IPS-NIHi11 (cell line): ENCODE measurements at regions not wholly inside any gene's neighbourhood (a gene's known extent, or its start where the extent isn't known, plus 50 kb on each side); places are given as distances from the start of the nearest gene placed in this dataset.
A peak's percentile ranks its signal among the peaks of the same experiment; 100 is the strongest.

Experiments
- DNase-seq: peaks from one replicate; pipeline ENCODE4 v3.0.0; 2012; ENCODE audit warnings: mixed read lengths, low spot score

DNA sequence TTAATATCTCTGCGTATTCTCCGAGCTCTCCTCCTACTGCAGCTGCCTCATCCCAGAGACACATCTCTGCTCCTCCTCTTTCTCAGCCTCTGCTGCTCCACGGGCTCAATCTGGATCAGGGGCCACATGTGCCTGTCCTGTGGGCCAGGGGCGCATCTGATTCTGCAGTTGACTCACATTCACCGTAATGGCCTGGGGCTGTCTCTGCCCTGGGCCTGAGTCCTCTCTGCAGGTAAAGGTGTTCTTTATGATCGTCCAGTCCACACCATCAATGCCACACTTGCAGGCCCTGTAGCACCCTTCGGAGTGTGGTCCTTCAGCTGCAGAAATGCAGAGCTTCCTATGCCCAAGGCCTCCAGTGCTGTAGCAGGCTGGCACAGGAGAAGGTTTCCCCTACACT lies 154.5 kb downstream of the OAT start:
- no peak for DNase-seq

DNA sequence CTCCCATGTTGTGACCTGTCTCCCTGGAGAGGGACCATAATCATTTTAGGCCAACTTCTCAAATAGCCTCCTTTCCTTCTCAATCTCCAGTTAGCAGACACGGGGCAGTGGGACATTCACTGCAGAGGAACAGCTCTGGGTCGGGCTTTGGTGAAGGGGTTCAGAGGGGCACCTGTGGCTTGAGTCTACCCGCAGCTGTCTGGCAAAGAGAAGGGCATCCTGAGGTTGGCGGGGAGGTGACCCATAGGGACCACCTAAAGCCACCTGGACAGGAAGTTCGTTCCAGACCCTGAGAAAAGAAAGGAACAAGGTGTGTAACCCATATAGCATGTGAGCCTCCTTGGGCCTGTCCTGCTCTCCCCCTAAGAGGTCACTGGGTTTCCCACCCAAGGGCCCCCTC lies 155.0 kb downstream of the OAT start:
- no peak for DNase-seq

DNA sequence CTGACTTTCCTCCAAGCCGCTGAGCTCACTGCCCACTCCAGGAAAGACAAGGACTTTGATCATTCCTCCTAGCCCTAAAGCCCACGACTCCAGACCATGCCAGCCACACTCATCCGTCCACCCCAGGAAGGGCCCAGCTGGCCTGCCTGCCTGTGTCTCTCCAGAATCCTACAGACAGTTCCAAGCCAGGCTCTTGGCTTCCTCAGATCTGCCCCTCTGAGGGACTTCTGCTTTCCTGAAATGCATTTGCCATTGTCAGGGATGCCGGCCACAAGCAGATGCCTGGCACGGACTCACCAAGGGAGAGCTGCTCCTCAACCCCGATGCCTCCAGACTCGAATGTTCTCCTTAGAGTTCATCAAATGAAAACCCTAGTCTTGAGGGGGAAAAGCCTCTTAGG lies 155.8 kb downstream of the OAT start:
- DNase-seq = no peak

DNA sequence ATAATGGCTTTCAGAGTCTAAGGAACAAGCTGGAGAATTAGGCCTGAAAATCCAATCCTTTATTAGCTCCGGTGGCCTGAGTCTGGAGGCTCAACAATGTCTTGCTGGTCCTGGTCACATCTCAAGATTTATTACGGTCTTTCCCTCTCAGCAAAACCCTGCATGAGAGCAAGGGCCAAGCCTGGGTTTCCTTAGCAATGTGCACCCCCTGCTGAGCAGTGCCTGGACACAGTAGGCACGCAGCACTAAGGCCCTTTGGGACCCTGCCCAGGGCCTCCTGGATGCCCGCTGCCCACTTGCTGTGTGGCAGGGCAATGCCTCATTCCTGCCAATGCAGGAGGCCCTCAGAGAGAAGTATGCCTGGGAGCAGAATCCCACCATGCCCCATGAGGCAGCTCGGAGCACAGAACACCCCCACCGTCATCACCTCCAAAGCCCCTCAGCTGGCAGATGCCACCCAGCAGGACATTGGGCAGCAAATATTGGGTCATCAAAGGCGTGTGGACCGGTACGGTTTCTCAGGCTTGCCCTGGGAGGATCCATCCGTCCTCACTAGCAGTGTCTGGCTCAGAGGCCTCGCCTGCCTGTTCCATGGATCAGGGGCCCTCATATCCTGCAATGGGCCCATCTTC lies 156.4 kb downstream of the OAT start:
- DNase-seq = no peak

- peak; percentile 49 for DNase-seq
These were observed 159.4 kb downstream of the OAT start for GRCh38 chr10:124259139-124259825.

- DNase-seq = no peak
These were observed 160.9 kb downstream of the OAT start for GRCh38 chr10:124257781-124258180.

- DNase-seq = no peak
These were observed 162.6 kb downstream of the OAT start for GRCh38 chr10:124256151-124256550.

GRCh38 chr10:124255556-124255955 lies 162.2 kb upstream of the CHST15 start:
- no peak for DNase-seq

- no peak for DNase-seq
These were observed 161.1 kb upstream of the CHST15 start for GRCh38 chr10:124254490-124254889.

DNA sequence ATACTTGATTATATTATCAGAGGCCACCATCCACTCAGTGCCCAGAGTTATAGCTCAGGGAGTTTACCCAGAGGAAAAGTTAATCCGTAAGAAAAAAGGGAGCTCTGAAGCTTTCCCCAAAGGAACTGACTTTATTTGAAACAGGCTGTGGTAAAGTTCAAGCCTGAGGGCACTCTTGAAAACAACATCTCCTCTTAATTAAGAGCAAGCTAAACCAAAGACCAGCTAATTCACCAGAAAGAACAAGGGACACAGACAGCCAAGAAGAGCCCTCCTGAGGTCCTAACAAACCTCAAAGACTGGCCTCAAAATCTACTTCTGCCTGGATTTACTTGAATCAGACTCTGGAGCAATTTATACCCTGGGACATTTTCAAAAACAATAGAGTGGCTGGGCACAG lies 159.6 kb upstream of the CHST15 start:
- DNase-seq = no peak

- DNase-seq = no peak
These were observed 158.8 kb upstream of the CHST15 start for GRCh38 chr10:124252097-124252715.

GRCh38 chr10:124251317-124252065 lies 158.1 kb upstream of the CHST15 start:
- no peak for DNase-seq

DNA sequence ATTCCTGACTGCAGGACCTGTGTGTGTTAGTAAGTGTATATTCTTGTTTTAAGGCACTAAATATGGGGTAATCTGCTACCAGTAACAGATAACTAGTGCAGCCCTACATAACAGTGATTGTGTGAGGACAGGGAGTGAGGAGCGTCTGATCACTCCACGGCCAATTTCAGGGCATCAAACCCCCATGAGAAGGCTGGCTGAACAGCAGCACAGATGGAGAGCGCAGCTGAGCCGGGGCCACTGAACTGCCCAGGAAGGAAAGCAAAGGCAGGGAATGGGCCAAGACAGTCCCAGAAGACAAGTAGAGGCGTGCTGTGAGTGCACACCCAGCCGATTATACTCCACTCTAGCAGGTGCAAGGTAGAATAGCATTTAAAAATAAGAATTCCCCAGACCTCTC lies 157.1 kb upstream of the CHST15 start:
- DNase-seq = no peak

DNA sequence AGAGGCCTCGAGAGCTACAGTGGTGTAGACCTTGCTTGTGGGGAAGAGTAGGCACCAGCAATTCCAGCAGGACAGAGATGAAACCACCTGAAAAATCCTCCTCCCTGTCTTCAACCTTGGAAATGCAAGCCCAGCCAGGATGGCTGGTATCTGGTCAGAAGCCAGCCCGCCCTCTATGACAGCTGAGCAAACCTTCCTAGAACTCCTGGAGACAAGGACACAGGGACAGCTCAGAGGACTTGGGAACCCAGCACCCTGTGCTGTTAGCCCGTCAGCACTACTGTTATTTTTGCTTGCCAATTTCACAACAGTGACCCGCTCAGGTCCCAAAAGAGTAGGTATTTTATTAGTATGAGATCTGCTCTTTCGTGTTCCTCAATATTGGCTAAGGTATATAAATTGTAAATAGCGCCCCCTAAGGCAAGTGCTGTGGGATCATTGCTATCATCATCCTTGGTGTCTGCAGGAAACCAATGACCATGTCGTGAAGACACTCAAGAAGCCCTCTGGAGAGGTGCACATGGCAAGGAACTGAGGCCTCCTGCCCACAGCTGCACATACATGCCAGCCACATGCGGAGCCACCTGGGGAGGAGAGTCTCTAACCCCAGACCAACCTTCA lies 156.5 kb upstream of the CHST15 start:
- peak; percentile 45 for DNase-seq

DNA sequence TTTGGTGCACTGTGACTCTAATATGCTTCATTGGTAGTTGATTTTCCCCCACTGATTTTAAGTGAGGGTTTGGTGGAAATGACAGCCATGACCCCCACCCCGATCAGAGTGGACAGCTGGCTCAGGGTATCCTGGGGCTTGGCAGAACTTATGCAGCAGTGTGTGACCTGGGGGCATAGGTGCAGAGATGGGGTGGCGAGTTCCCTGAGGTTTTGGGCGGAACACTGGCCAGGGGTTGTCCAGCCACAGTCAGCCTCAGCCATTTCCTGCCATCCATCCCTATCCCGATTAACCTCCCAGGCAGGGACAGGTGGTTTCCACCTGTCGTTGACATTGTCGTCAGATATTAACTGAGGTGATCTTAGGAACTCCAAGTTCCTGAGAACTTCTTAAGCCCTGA lies 155.8 kb upstream of the CHST15 start:
- DNase-seq = no peak

- no peak for DNase-seq
These were observed 155.0 kb upstream of the CHST15 start for GRCh38 chr10:124248056-124249045.

GRCh38 chr10:124245806-124246440 lies 152.5 kb upstream of the CHST15 start:
- DNase-seq = no peak

GRCh38 chr10:124245191-124245590 lies 151.8 kb upstream of the CHST15 start:
- no peak for DNase-seq

DNA sequence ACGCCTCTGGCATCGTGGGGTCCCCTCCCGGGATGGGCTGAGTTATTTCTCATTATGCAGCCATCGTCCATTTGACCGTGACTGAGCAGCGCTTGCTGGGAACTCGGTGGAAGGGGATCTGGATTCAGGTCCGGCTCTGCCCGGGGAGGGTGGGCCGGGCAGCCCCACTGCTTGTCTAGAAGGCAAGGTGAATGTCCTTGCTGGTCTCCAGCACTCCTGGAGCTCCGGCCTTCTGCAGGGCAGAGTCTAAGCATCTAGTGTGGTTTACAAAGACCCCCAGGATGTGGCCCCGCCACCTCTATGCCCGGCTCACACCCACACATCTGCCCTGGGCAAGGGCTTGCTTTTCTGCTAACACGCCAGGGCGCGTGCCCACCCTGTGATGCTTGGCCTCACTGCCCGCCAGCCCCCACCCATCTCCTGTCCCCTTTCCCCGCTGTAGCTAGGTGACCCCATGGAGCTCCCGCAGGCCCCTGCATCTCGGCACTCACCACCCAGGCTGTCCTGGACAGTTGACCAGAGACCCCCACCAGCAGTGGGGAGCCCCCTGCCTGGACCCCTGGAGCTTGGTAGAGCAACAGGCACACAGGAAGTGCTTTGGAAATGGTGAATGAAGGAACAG lies 151.0 kb upstream of the CHST15 start:
- DNase-seq = no peak

DNA sequence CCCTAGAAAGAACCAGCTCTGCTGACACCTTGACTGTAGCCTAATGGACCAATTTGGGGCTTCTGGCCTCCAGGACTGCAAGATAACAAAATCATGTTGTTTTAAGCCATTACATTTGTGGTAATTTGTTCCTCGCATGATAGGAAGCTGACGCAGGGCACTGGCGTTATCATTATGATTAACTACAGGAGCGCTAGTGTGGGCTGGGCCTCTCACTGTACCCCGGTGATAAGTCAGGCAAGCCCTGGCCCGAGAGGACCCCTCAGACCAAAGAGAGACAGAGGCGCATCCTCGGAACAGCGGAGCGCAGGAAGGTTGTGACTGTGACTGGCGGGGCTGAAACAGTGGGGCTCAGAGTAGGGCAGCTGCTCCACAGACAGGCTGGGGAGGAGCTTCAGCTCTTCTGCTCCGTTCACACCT lies 150.3 kb upstream of the CHST15 start:
- no peak for DNase-seq
